ENCODE measurements at regions not wholly inside any gene's neighbourhood (a gene's known extent, or its start where the extent isn't known, plus 50 kb on each side); places are given as distances from the start of the nearest gene placed in this dataset.
"Not testable (repeated sequence)": the region's sequence is repeated elsewhere in the genome, so short reads cannot be mapped to it uniquely, and the experiment has no call there.

GRCh38 chr5:92041911-92042660 is 659.0 kb upstream of the ARRDC3 start:
- no peaks in the 10 kb centered on the region for H3K4me1 ChIP-seq
- ATAC-seq: no peak
- WGBS (ENCODE audit: insufficient coverage, low coverage, low lambda C conversion rate, missing lambda C conversion rate): 36% methylated on average over 4 of the region's 4 CpGs
- H3K36me3 ChIP-seq: no peaks in the 10 kb centered on the region
- H3K4me3 ChIP-seq: no peak overlapping the region
- H3K27me3 ChIP-seq: no peaks in the 10 kb centered on the region
- TF ChIP-seq POLR2A (IDR thresholded peaks at IDR 0.05): no peak
- TF ChIP-seq CTCF (IDR thresholded peaks at IDR 0.05): no peak
- intact Hi-C loops (cut with DNase I): no loop called here
- H3K9me3 ChIP-seq: no peaks in the 10 kb centered on the region
- no peak for DNase-seq
- no peak overlapping the region for H3K27ac ChIP-seq

- H3K4me1 ChIP-seq: no peaks in the 10 kb centered on the region
- no peak for TF ChIP-seq CTCF (IDR thresholded peaks at IDR 0.05)
- no peak for TF ChIP-seq POLR2A (IDR thresholded peaks at IDR 0.05)
- H3K36me3 ChIP-seq: no peaks in the 10 kb centered on the region
- no peaks in the 10 kb centered on the region for H3K9me3 ChIP-seq
- DNase-seq (no peak), ATAC-seq (no peak)
- no peaks in the 10 kb centered on the region for H3K27me3 ChIP-seq
- H3K27ac ChIP-seq: no peak overlapping the region
- H3K4me3 ChIP-seq: no peak overlapping the region
- intact Hi-C loops (cut with DNase I): no loop called here
- WGBS (ENCODE audit: insufficient coverage, low coverage, low lambda C conversion rate, missing lambda C conversion rate): 67% methylated on average over 1 of the region's 1 CpG
Measured at GRCh38 chr5:92041206-92041605, 658.1 kb upstream of the ARRDC3 start.

GRCh38 chr5:92029792-92030191 is 646.7 kb upstream of the ARRDC3 start:
- H3K27ac ChIP-seq: not testable (repeated sequence)

GRCh38 chr5:92023555-92023954 is 640.4 kb upstream of the ARRDC3 start:
- Histone ChIP-seq H3K27me3 (no peaks in the 10 kb centered on the region), H3K27ac (no peak overlapping the region), H3K36me3 (no peaks in the 10 kb centered on the region), H3K9me3 (no peaks in the 10 kb centered on the region), H3K4me1 (no peaks in the 10 kb centered on the region), H3K4me3 (no peak overlapping the region)
- no peak for DNase-seq
- intact Hi-C loops (cut with DNase I): no loop called here
- no peak for TF ChIP-seq CTCF (IDR thresholded peaks at IDR 0.05)
- TF ChIP-seq POLR2A (IDR thresholded peaks at IDR 0.05): no peak
- no peak for ATAC-seq
- 78% methylated on average over 5 of the region's 5 CpGs for WGBS (ENCODE audit: insufficient coverage, low coverage, low lambda C conversion rate, missing lambda C conversion rate)

More at GRCh38 chr5:92029792-92030191, 646.7 kb upstream of the ARRDC3 start:
- DNase-seq; H3K4me3 ChIP-seq; H3K27me3 ChIP-seq; H3K4me1 ChIP-seq; intact Hi-C loops (cut with DNase I); H3K9me3 ChIP-seq; H3K36me3 ChIP-seq; ATAC-seq: not testable (repeated sequence)
- 76% methylated on average over 2 of the region's 2 CpGs for WGBS (ENCODE audit: insufficient coverage, low coverage, low lambda C conversion rate, missing lambda C conversion rate)

GRCh38 chr5:92023141-92023471 is 640.0 kb upstream of the ARRDC3 start:
- intact Hi-C loops (cut with DNase I): no loop called here
- H3K9me3 ChIP-seq: no peaks in the 10 kb centered on the region
- no peak overlapping the region for H3K27ac ChIP-seq
- no peak for TF ChIP-seq CTCF (IDR thresholded peaks at IDR 0.05)
- no peak for TF ChIP-seq POLR2A (IDR thresholded peaks at IDR 0.05)
- H3K27me3 ChIP-seq: no peaks in the 10 kb centered on the region
- no peak overlapping the region for H3K4me3 ChIP-seq
- ATAC-seq: no peak
- H3K4me1 ChIP-seq: no peaks in the 10 kb centered on the region
- 29% methylated on average over 1 of the region's 1 CpG for WGBS (ENCODE audit: insufficient coverage, low coverage, low lambda C conversion rate, missing lambda C conversion rate)
- DNase-seq: no peak
- H3K36me3 ChIP-seq: no peaks in the 10 kb centered on the region
